ENCODE measurements at regions not wholly inside any gene's neighbourhood (a gene's known extent, or its start where the extent isn't known, plus 50 kb on each side); places are given as distances from the start of the nearest gene placed in this dataset.

- TF ChIP-seq, protein P1, sequence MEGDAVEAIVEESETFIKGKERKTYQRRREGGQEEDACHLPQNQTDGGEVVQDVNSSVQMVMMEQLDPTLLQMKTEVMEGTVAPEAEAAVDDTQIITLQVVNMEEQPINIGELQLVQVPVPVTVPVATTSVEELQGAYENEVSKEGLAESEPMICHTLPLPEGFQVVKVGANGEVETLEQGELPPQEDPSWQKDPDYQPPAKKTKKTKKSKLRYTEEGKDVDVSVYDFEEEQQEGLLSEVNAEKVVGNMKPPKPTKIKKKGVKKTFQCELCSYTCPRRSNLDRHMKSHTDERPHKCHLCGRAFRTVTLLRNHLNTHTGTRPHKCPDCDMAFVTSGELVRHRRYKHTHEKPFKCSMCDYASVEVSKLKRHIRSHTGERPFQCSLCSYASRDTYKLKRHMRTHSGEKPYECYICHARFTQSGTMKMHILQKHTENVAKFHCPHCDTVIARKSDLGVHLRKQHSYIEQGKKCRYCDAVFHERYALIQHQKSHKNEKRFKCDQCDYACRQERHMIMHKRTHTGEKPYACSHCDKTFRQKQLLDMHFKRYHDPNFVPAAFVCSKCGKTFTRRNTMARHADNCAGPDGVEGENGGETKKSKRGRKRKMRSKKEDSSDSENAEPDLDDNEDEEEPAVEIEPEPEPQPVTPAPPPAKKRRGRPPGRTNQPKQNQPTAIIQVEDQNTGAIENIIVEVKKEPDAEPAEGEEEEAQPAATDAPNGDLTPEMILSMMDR (IDR thresholded peaks at IDR 0.05) = peak; percentile 12
- DNase-seq = no peak
- Histone ChIP-seq H3K4me3 (no peak overlapping the region), H3K4me1 (no peaks in the 10 kb centered on the region), H3K27ac (no peak overlapping the region), H3K9me3 (no peaks in the 10 kb centered on the region), H3K36me3 (no peaks in the 10 kb centered on the region), H3K27me3 (ENCODE audit: low read depth) (no peaks in the 10 kb centered on the region)
- intact Hi-C loops (cut with DNase I) = no loop called here
- peak in 1 of 2 donors; percentile 53 for ATAC-seq
Measured at GRCh38 chr13:19089315-19089714, 92.3 kb downstream of the TUBA3C start.

DNA sequence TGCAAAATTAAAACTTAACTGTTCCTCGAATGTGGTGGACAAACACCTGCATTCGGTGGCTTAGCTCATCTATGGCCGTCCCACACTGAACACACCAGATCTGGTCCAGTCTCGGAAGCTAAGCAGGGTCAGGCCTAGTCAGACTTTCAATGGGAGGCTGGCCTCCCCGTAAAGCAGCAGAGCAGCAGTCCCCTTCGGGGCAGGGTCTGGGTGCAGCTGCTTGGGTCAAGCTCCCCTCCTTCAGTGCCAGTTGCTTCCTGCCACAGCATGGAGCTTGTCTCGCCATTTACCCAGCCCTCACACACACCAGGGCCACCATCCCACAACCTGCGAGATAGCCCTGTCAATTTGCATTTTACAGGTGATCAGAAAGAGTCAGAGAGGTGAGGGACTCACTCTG lies 93.2 kb downstream of the TUBA3C start:
- no peak for ATAC-seq
- Histone ChIP-seq H3K4me1 (no peaks in the 10 kb centered on the region), H3K9me3 (no peaks in the 10 kb centered on the region), H3K27me3 (ENCODE audit: low read depth) (no peaks in the 10 kb centered on the region), H3K4me3 (no peak overlapping the region), H3K27ac (no peak overlapping the region), H3K36me3 (no peaks in the 10 kb centered on the region)
- TF ChIP-seq, protein P1 (IDR thresholded peaks at IDR 0.05) = no peak
- DNase-seq = no peak
- intact Hi-C loops (cut with DNase I) = no loop called here

- Histone ChIP-seq H3K4me1 (no peaks in the 10 kb centered on the region), H3K36me3 (no peaks in the 10 kb centered on the region), H3K27me3 (ENCODE audit: low read depth) (no peaks in the 10 kb centered on the region), H3K9me3 (no peaks in the 10 kb centered on the region), H3K27ac (no peak overlapping the region), H3K4me3 (no peak overlapping the region)
- DNase-seq (peak; percentile 28), ATAC-seq (no peak)
- TF ChIP-seq, protein P1 (IDR thresholded peaks at IDR 0.05) = no peak
- intact Hi-C loops (cut with DNase I) = no loop called here
Measured at GRCh38 chr13:19085876-19086275, 95.7 kb downstream of the TUBA3C start.

DNA sequence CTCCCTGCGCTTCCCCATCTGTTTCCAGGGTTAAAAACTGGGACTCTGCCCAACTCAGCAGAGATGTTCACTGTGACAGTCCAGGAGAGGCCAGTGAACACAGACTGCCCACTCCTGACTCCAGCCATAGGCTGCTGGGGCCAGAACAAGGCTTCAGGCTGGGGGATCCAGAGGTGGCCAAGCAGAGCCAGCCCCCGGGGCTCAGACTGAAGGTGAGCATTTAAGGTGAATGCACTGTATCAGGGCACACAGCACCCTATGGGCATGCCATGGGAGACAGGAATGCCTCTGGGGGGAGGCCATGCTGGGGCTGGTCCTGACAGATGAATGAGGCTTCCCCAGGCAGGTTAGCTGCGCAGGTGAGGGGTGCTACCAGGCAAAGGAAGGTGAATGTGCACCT lies 96.4 kb downstream of the TUBA3C start:
- Histone ChIP-seq H3K27me3 (ENCODE audit: low read depth) (no peaks in the 10 kb centered on the region), H3K36me3 (no peaks in the 10 kb centered on the region), H3K4me1 (no peaks in the 10 kb centered on the region), H3K4me3 (no peak overlapping the region), H3K27ac (no peak overlapping the region), H3K9me3 (no peaks in the 10 kb centered on the region)
- DNase-seq (peak; percentile 21), ATAC-seq (peak in 1 of 2 donors; percentile 18)
- intact Hi-C loops (cut with DNase I) = no loop called here
- TF ChIP-seq, protein P1 (IDR thresholded peaks at IDR 0.05) = no peak

GRCh38 chr13:19083340-19083739 lies 98.3 kb downstream of the TUBA3C start:
- no peak for ATAC-seq
- H3K27ac ChIP-seq = no peak overlapping the region
- no peaks in the 10 kb centered on the region for H3K4me1 ChIP-seq
- H3K4me3 ChIP-seq = no peak overlapping the region
- no peak for DNase-seq
- H3K27me3 ChIP-seq (ENCODE audit: low read depth) = no peaks in the 10 kb centered on the region
- intact Hi-C loops (cut with DNase I) = no loop called here
- no peaks in the 10 kb centered on the region for H3K9me3 ChIP-seq
- no peaks in the 10 kb centered on the region for H3K36me3 ChIP-seq
- TF ChIP-seq, protein P1 (IDR thresholded peaks at IDR 0.05) = no peak

GRCh38 chr13:19075418-19075817 lies 106.2 kb downstream of the TUBA3C start:
- H3K4me1 ChIP-seq = no peaks in the 10 kb centered on the region
- no peak for ATAC-seq
- DNase-seq = no peak
- no peaks in the 10 kb centered on the region for H3K27me3 ChIP-seq (ENCODE audit: low read depth)
- H3K9me3 ChIP-seq = no peaks in the 10 kb centered on the region
- H3K27ac ChIP-seq = no peak overlapping the region
- H3K4me3 ChIP-seq = no peak overlapping the region
- TF ChIP-seq, protein P1 (IDR thresholded peaks at IDR 0.05) = no peak
- intact Hi-C loops (cut with DNase I) = no loop called here
- H3K36me3 ChIP-seq = no peaks in the 10 kb centered on the region

Measured in lower lobe of right lung (tissue), 2 donors.